ENCODE measurements at regions not wholly inside any gene's neighbourhood (a gene's known extent, or its start where the extent isn't known, plus 50 kb on each side); places are given as distances from the start of the nearest gene placed in this dataset.
A peak's percentile ranks its signal among the peaks of the same experiment; 100 is the strongest.

- Histone ChIP-seq H3K4me1 (ENCODE audit: control insufficient read depth in 2 of 2, insufficient read depth in 2 of 2, low read length in 2 of 2) (peaks cover 13 to 16% of the 10 kb centered on the region in 2 donors), H4K20me1 (ENCODE audit: control insufficient read depth, insufficient read depth, low read length, poor library complexity, severe bottlenecking) (no peaks in the 10 kb centered on the region), H3K4me2 (replicated peaks; ENCODE audit: low read depth, low read length, poor library complexity, severe bottlenecking) (peak overlapping the region; percentile 36), H3K27me3 (replicated peaks in 1 of 4; ENCODE audit: control extremely low read depth in 1 of 4, control insufficient read depth in 3 of 4, insufficient read depth in 4 of 4, low read length in 3 of 4) (no peaks in the 10 kb centered on the region), H3K36me3 (replicated peaks in 1 of 2; ENCODE audit: control extremely low read depth in 1 of 2, control insufficient read depth in 1 of 2, extremely low read depth in 1 of 2, insufficient read depth in 2 of 2, low read length in 1 of 2) (no peaks in the 10 kb centered on the region), H3K27ac (ENCODE audit: low read length in 2 of 2) (no peak overlapping the region), H2AFZ (ENCODE audit: insufficient read depth, low read depth, low read length, poor library complexity, severe bottlenecking) (no peak overlapping the region), H3K79me2 (ENCODE audit: control insufficient read depth, insufficient read depth, low read length) (no peaks in the 10 kb centered on the region), H3K4me3 (ENCODE audit: control extremely low read depth in 1 of 5, extremely low read depth in 1 of 5, insufficient read depth in 1 of 5, low read depth in 2 of 5, low read length in 4 of 5) (no peak overlapping the region), H3K9ac (ENCODE audit: low read length) (no peak overlapping the region), H3K9me3 (ENCODE audit: control extremely low read depth in 1 of 3, control insufficient read depth in 2 of 3, insufficient read depth in 1 of 3, low read length in 2 of 3) (no peaks in the 10 kb centered on the region)
- intact Hi-C loops (cut with micrococcal nuclease): no loop called here
- DNase-seq: peak; percentile 54
- Mint-ChIP-seq H3K9me3 (ENCODE audit: insufficient read depth) (no peaks in the 10 kb centered on the region), H3K4me1 (peaks cover 14% of the 10 kb centered on the region), H3K27ac (no peak overlapping the region), H3K4me3 (no peak overlapping the region), H3K27me3 (no peaks in the 10 kb centered on the region)
- WGBS (ENCODE audit: insufficient coverage): no CpG with 5 or more reads among the region's 1 CpG
- TF ChIP-seq, protein P1, sequence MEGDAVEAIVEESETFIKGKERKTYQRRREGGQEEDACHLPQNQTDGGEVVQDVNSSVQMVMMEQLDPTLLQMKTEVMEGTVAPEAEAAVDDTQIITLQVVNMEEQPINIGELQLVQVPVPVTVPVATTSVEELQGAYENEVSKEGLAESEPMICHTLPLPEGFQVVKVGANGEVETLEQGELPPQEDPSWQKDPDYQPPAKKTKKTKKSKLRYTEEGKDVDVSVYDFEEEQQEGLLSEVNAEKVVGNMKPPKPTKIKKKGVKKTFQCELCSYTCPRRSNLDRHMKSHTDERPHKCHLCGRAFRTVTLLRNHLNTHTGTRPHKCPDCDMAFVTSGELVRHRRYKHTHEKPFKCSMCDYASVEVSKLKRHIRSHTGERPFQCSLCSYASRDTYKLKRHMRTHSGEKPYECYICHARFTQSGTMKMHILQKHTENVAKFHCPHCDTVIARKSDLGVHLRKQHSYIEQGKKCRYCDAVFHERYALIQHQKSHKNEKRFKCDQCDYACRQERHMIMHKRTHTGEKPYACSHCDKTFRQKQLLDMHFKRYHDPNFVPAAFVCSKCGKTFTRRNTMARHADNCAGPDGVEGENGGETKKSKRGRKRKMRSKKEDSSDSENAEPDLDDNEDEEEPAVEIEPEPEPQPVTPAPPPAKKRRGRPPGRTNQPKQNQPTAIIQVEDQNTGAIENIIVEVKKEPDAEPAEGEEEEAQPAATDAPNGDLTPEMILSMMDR (IDR thresholded peaks at IDR 0.05): no peak
- TF ChIP-seq EZH2 (IDR thresholded peaks at IDR 0.05; ENCODE audit: borderline replicate concordance, insufficient read depth, low read depth, low read length, poor library complexity, severe bottlenecking): no peak
- ChIA-PET CTCF (interaction anchor here (1.0 to 1.6 kb wide), 3 partner anchors 13 to 28 kb away, joined by 4 to 5 read pairs (median 4); no protein-coding TSS in a partner anchor), POLR2A (no interaction called here)
- ATAC-seq (ENCODE audit: low read depth): peak; percentile 66
These were observed 216.7 kb downstream of the ABHD5 start for GRCh38 chr3:43907508-43907858.

DNA sequence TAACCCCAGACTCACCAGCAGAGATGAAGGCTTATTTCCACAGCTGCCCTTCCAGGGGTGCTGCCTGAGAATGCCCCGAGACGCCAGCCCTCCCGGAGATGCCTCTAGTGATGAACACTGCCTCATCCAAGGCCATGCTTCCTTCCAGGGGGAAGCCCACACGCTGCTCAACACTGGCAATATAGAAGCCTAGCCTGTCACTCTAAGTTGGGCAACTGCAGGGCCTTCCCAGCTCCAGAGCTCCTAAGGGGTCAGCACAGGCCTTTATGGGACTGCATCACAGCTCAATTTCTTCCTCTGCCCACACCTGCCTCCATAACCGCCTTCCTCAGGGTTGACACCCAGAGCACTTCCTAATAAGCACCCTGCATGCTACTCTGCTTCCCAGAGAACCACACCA is 217.7 kb downstream of the ABHD5 start:
- H3K9ac ChIP-seq (ENCODE audit: low read length): no peak overlapping the region
- H3K4me2 ChIP-seq (replicated peaks; ENCODE audit: low read depth, low read length, poor library complexity, severe bottlenecking): no peak overlapping the region
- H3K79me2 ChIP-seq (ENCODE audit: control insufficient read depth, insufficient read depth, low read length): no peaks in the 10 kb centered on the region
- Mint-ChIP-seq H3K4me1 (peaks cover 14% of the 10 kb centered on the region), H3K27ac (no peak overlapping the region), H3K4me3 (no peak overlapping the region), H3K9me3 (ENCODE audit: insufficient read depth) (no peaks in the 10 kb centered on the region), H3K27me3 (no peaks in the 10 kb centered on the region)
- no peaks in the 10 kb centered on the region for H3K27me3 ChIP-seq (replicated peaks in 1 of 4; ENCODE audit: control extremely low read depth in 1 of 4, control insufficient read depth in 3 of 4, insufficient read depth in 4 of 4, low read length in 3 of 4)
- H3K4me1 ChIP-seq (ENCODE audit: control insufficient read depth in 2 of 2, insufficient read depth in 2 of 2, low read length in 2 of 2): peaks cover 13 to 16% of the 10 kb centered on the region in 2 donors
- H3K9me3 ChIP-seq (ENCODE audit: control extremely low read depth in 1 of 3, control insufficient read depth in 2 of 3, insufficient read depth in 1 of 3, low read length in 2 of 3): no peaks in the 10 kb centered on the region
- ChIA-PET CTCF (interaction anchor here (1.6 kb wide), 1 partner anchor 14 kb away, joined by 5 read pairs; no protein-coding TSS in a partner anchor), POLR2A (no interaction called here)
- no peaks in the 10 kb centered on the region for H3K36me3 ChIP-seq (replicated peaks in 1 of 2; ENCODE audit: control extremely low read depth in 1 of 2, control insufficient read depth in 1 of 2, extremely low read depth in 1 of 2, insufficient read depth in 2 of 2, low read length in 1 of 2)
- 86% methylated on average over 4 of the region's 5 CpGs for WGBS (ENCODE audit: insufficient coverage)
- DNase-seq: no peak
- no peak overlapping the region for H3K4me3 ChIP-seq (ENCODE audit: control extremely low read depth in 1 of 5, extremely low read depth in 1 of 5, insufficient read depth in 1 of 5, low read depth in 2 of 5, low read length in 4 of 5)
- H2AFZ ChIP-seq (ENCODE audit: insufficient read depth, low read depth, low read length, poor library complexity, severe bottlenecking): no peak overlapping the region
- H3K27ac ChIP-seq (ENCODE audit: low read length in 2 of 2): no peak overlapping the region
- intact Hi-C loops (cut with micrococcal nuclease): no loop called here
- H4K20me1 ChIP-seq (ENCODE audit: control insufficient read depth, insufficient read depth, low read length, poor library complexity, severe bottlenecking): no peaks in the 10 kb centered on the region
- TF ChIP-seq EZH2 (IDR thresholded peaks at IDR 0.05; ENCODE audit: borderline replicate concordance, insufficient read depth, low read depth, low read length, poor library complexity, severe bottlenecking): no peak
- TF ChIP-seq, protein P1 (IDR thresholded peaks at IDR 0.05): no peak
- ATAC-seq (ENCODE audit: low read depth): no peak
